DND-41 (cell line): ENCODE measurements at regions not wholly inside any gene's neighbourhood (a gene's known extent, or its start where the extent isn't known, plus 50 kb on each side); places are given as distances from the start of the nearest gene placed in this dataset.

ENCODE experiments used
- CTCF ChIP-seq: IDR thresholded peaks from 2 replicates; pipeline ENCODE4 v1.5.1; 2012; ENCODE audit warnings: borderline replicate concordance, low read length, moderate library complexity, mild to moderate bottlenecking; ENCODE audit not compliant: poor library complexity, severe bottlenecking; ENCODE audit errors: extremely low read depth
- EZH2 ChIP-seq: IDR thresholded peaks from 3 replicates; pipeline ENCODE4 v1.6.1; 2012; ENCODE audit warnings: borderline replicate concordance, low read depth, mild to moderate bottlenecking, moderate library complexity, low read length, inconsistent platforms; ENCODE audit not compliant: severe bottlenecking

- no peak for TF ChIP-seq CTCF
- TF ChIP-seq EZH2 = no peak
Observed at GRCh38 chr5:3658929-3659328, 63.3 kb downstream of the IRX1 start.
